GM19455 (cell line): ENCODE measurements at regions not wholly inside any gene's neighbourhood (a gene's known extent, or its start where the extent isn't known, plus 50 kb on each side); places are given as distances from the start of the nearest gene placed in this dataset.

Source experiments
- ATAC-seq: cut with Tn5 transposase; IDR thresholded peaks from one replicate; pipeline ENCODE4 v1.9.1; 2021; ENCODE audit not compliant: unreplicated experiment

GRCh38 chr4:24476282-24476681, 108.1 kb downstream of the DHX15 start:
- no peak for ATAC-seq

- no peak for ATAC-seq
Observed at GRCh38 chr4:24475756-24476155, 108.6 kb downstream of the DHX15 start.

DNA sequence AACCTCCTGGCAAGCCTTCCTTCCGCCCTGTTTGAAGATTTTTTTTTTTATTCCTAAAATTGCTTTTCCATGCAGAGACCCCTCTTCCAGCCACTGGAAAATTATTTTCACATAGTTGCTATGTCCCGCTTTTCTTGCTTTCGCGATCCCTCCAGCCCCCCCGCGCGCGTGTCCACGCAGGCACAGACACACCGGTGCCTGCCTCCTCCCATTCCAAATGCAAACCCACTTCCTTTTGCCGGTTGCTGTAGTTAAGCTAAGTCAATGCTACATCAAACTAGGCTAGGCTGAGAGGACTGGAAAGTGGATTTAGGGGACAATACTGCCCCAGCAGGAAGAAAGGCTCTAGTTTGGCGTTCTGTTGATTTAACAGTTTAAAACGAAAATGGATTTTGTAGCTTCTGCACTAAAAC, 111.0 kb downstream of the DHX15 start:
- ATAC-seq = no peak

DNA sequence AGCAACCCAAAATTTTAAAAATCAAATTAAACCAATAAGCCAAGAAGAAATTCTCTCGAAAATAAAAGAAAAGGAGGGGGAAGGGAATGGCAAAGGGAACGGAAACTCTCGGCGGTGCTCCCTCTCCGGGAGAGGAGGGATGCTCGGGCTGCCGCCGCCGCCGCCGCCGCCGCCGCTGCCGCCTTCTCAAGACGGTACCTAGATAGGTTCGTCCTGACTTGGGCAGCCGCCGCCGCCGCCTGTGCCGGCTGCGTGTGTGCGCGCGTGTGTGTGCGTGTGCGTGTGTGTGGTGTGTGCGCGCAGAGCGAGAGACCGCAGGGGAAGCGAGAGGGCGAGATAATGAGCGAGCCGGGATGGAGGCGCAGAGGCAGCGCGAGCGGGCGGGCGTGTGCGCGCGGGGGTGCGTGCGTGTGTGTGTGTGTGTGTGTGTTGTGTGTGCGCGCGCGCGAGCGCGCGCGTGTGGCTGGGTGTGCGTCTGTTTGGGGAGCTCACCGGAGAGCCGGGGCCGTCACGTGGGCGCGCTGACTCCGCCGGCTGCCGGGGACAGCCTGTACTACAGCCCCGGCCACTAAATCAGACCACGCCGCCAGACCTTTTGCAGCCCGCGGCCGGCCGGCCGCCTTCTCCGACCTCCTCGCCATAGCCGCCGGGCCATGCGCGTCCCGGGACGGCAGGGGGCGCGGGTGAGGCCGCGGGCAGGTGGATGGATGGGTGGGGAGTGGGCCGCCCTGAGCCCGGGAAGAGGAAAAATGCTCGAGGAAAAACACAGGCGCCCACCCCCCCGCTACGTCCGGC, 111.6 kb downstream of the DHX15 start:
- no peak for ATAC-seq

- no peak for ATAC-seq
Observed at GRCh38 chr4:24472161-24472510, 112.2 kb downstream of the DHX15 start.

DNA sequence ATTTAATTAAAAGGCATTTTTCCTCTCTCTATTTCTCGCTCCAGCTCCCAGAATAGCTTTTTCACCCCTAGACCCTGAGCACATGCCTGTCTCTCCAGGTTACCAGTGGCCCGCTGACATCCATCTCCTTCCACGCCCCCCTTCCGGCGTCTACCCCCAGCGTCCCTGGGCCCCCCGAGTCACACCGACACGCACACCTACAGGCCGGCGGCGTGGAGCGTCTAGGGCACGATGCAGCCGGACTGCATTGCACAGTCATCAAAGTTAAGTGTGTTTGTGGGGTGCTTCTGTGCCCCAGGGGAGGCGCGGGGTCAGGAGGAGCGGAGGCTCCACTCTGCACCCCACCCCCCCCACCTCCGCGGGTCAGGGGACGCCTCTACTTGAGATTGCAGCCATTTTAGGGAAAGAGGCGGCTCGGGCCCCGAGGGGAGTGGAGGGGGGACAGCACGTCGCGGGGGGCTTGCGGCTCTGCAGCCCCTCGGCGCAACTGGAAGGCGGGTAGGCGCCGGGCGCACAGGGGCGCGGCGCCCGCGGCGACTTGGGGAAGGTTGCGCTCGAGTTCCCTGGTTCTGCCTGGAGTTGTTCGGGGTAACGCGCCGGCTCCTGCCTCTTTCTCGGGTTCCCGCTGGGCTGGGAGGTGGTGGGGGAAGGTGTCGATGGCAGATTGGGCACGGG, 112.7 kb downstream of the DHX15 start:
- ATAC-seq = no peak

DNA sequence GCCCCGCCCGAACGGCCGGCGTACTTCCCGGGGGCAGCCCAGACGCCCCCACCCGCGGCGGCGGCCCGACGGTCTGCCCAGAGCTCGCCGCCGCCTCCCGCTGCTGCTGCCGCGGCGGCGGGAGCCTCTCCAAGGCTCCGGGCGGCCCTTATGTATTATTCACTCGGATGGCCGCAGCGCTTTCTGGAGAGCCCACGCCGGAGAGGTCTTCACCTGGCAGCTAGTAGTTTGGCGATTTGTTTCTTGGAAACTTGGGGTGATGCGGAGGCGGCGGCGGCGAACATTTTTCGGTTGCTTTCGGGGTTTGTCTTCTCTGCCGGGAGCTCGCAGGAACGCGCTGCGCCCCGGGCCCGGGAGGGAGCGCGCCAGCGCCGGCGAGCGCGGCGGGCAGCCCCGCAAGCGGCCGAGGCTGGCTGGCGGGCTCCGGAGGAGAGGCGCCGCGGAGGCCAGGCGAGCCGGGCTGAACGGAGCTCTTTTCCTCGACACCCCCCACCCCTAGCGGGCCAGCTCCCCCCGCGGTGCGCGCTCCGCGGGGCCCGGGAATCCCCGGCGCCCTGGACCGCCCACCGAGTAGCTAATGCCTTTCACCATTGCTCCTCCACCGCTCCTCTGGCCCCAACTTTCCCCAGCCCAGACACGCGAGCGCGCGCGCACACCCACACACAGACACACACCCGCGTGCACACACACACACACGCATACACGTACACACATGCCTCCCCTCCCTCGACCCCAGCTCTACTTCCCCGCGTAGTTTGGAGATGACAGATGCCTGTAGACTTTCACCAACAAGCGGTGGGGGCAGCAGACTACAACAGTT, 113.5 kb downstream of the DHX15 start:
- ATAC-seq = no peak

GRCh38 chr4:24468071-24468470, 116.3 kb downstream of the DHX15 start:
- no peak for ATAC-seq

DNA sequence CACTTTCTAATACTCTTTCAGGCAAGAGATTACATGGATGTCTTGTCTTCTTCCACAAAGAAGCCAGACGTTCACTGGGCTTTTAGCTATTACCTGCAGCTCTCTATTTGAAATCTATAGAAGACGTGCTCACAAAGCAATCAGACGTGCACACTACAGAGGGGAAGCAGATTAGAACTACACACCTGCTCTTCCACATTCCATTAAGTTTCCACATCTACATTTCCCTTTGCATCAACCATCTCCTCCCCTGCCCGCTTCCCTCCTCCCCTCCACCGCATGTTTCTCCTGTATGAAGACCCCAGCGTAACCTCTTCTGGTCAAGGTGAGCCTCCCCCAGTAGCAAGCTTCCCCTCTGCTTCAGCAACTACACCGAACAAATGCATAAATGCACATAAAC, 119.8 kb downstream of the DHX15 start:
- no peak for ATAC-seq

GRCh38 chr4:24456431-24456830, 127.9 kb downstream of the DHX15 start:
- no peak for ATAC-seq

GRCh38 chr4:24453951-24454350, 130.4 kb downstream of the DHX15 start:
- no peak for ATAC-seq

GRCh38 chr4:24451870-24452269, 132.5 kb downstream of the DHX15 start:
- ATAC-seq = no peak

- ATAC-seq = no peak
Observed at GRCh38 chr4:24443200-24443599, 141.2 kb downstream of the DHX15 start.

- ATAC-seq = no peak
Observed at GRCh38 chr4:24440765-24441164, 143.6 kb downstream of the DHX15 start.

DNA sequence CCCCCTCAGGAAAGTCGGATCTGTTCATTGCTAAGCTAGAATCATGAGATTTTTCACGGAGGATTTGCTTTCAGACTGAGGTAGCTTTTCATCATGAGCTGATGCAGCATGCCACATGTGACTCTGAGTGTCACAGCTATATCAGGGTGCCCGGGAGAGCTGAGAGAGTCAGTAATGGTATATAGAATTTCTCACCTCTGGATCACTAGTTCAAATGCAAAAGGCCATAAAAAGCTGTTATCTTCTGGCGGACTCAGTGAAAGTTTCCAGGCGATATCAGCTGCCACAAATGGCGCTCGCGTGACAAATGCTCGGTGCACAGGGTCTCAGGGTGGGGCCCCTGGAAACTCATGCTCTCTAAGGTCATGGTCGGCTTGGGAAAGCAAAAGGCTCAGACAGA, 150.1 kb downstream of the DHX15 start:
- no peak for ATAC-seq

DNA sequence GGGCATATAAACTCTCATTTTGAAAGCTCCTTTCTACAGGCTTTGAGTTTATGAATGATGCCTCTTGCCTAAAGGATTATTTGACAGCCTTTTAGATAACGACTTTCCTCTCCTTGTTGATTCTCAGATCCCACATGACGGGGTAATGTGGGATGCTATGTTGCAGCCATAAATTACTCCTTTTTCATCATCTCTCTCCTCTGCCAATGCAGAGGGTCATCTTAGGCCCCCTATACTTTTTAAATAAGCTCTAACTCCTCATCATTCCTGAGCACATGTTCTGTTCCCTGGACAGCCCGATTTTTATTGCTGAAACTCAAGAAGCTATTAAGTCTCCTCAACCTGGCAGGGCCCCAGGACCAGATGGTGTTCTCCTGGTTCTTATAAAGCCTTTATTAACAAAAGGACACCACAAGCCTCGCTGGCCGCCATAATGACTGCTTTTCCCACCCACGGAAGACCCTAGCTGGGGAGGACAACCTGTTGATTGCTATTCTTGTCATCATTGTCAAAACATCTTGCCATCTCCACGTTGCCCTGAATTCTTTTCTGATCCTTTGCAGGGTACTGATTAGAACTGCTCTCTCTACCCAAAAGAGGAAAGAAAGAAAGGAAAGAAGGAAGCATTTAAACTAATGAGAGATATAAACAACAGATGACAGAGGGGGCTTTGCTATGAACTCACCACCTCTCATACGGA, 150.7 kb downstream of the DHX15 start:
- ATAC-seq = no peak

- no peak for ATAC-seq
Observed at GRCh38 chr4:24428850-24429249, 155.5 kb downstream of the DHX15 start.

- ATAC-seq = no peak
Observed at GRCh38 chr4:24426557-24426956, 157.8 kb downstream of the DHX15 start.

- no peak for ATAC-seq
Observed at GRCh38 chr4:24425863-24426262, 158.5 kb downstream of the DHX15 start.

GRCh38 chr4:24423670-24424069, 160.7 kb downstream of the DHX15 start:
- ATAC-seq = no peak

GRCh38 chr4:24422644-24423043, 161.7 kb downstream of the DHX15 start:
- ATAC-seq = no peak
